ENCODE measurements at regions not wholly inside any gene's neighbourhood (a gene's known extent, or its start where the extent isn't known, plus 50 kb on each side); places are given as distances from the start of the nearest gene placed in this dataset.

DNA sequence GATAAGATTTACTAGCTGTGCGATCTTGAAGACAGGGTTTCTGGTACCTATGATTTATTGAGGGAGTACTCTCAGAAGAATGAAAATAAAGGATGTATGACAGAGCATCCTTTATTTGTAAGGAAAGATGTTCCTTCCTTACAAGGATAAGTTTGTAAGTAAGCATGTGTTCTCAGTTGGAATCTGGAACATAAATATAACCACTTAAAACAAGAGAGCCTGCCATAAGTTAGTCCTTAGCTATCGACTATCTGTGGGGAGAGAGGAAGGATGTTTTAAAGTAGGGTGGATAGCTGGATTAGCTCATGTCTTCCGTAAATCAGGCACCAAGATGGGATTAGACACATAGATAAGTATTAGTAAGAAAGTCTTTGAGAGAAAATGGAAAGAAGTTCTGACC, 192.6 kb upstream of the CARD18 start:
- no peak for DNase-seq (ENCODE audit: low read depth)

DNA sequence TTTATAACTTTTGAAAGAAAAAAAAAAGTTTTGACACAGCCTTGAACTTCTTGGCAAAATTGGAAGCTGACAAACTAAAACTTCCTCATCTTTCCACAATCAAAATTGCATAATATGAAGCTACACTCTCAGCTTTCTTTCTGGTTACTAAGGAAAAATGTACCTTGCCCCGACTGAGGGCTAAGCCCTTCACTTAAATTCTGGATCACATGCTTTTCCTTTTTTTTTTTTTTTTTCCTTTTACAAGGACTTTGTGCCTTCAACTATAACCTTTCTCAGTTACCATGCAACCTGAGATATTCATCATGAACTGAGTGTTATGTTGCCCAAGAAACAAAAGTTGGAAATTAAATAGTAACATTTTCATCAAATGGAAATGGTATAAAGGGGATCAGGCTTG, 188.5 kb upstream of the CARD18 start:
- no peak for DNase-seq (ENCODE audit: low read depth)

DNA sequence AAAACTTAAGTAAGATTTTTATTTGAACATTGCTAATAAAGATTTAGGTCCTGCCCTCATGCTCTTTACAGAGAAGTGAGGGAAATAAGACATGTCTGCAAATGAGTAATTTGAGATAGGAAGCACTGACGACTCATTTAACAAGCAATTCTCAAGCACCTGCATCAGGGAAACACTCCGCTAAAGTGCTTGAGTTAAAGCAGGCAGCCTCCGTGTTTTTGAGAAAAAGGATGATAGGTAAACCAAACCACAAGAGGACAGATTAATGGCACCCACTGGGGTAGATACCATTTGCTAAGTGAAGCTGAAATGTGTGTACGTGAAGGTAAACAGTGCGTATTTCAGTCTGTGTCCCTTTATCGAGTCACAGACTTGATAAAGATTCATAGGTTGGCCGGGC, 184.6 kb upstream of the CARD18 start:
- DNase-seq (ENCODE audit: low read depth), result no peak

- DNase-seq (ENCODE audit: low read depth), result no peak
These were observed 182.1 kb upstream of the CARD18 start for GRCh38 chr11:105321696-105322095.

DNA sequence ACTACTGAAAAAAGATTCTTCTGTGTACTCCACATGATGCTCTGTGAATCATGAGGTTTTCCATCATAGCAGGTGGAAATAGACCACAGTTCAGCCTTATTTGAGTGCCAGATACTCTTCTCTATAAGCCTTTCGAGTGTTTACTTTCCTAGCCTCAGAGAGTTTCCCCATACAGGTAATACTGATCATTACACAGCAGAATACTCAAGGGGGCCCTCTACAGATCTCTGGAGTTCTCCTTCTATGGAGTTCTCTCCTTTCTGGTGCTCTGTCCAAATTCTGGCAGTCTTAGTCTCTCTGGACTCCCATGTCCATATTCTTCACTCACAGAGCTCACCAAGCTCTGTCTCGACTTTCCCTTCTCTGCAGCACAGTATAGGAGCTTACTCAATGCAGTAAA, 175.7 kb upstream of the CARD18 start:
- DNase-seq (ENCODE audit: low read depth), result no peak

GRCh38 chr11:105312266-105312665, 172.7 kb upstream of the CARD18 start:
- DNase-seq (ENCODE audit: low read depth), result no peak

DNA sequence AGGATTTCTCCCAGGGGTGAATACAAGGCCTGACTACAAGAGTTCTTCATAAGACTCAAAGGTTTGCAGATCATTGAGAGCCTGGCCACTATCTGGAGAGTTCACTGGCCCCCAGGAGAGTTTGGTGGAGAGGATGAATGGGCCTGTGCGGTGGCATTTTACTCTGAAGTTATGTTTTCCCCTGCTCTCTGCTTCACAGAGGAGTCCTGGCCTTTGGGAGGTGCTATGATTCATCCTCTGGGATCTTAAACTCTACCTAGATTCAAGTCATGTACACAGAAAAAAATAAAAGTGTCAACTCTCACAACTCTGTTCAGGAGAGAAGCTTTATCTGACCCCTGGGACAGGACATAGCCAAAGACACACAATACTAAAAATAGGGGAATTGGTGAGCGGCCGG, 159.1 kb upstream of the CARD18 start:
- DNase-seq (ENCODE audit: low read depth), result no peak

DNA sequence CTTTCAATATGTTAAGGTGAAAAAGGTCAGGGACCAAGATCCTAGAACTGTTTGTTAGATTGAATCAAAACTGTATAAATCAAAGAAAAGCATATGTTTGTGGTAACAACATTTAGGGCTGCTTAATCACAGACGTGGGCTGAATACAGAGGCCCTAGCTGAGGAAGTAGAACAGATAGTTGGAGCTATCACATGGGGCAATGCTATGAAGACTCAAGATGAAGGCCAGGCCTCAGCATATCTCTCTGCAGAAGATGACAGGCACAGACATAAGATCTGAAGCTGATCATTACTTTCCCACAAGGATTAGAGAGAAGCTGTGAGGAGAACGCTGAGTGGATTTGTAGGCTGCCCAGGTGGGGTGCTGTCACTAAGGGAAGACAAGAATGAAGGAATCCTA, 158.6 kb upstream of the CARD18 start:
- no peak for DNase-seq (ENCODE audit: low read depth)

GRCh38 chr11:105297463-105297862, 157.9 kb upstream of the CARD18 start:
- peak; percentile 55 for DNase-seq (ENCODE audit: low read depth)

- no peak for DNase-seq (ENCODE audit: low read depth)
These were observed 157.2 kb upstream of the CARD18 start for GRCh38 chr11:105296806-105297205.

DNA sequence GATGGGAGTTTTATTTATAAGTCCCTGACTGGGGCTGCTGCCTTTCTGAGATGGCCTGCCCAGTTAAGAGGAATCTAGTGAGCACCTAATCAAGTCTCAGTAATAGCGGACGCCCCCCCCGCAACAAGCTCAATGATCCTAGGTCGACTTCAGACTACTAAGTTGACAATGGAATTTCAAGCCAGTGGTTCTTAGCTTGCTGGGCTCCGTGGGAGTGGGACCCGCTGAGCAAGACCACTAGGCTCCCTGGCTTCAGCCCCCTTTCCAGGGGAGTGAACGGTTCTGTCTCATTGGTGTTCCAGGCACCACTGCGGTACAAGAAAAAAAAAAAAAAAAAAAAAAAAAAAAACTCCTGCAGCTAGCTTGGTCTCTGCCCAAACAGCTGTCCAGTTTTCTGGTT, 156.8 kb upstream of the CARD18 start:
- DNase-seq (ENCODE audit: low read depth), result no peak

DNA sequence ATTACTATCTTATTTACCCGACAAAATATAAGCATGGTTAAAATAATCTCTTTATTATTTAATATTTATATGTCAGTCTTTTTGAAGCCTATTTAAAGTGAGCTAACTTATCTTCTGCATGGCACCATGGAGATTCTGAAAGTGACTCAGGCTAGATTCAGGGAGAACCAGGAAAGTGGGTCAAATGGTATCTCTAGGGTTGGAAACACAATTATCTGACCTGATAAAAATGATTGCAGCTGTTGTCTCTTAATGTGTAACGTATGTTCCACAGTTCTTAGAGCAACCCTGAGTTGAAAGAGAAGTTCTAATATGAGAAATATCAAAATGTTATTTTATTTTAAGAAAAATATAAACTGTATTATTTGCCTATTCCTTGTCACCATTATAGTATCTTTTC, 143.1 kb upstream of the CARD18 start:
- DNase-seq (ENCODE audit: low read depth), result no peak

DNA sequence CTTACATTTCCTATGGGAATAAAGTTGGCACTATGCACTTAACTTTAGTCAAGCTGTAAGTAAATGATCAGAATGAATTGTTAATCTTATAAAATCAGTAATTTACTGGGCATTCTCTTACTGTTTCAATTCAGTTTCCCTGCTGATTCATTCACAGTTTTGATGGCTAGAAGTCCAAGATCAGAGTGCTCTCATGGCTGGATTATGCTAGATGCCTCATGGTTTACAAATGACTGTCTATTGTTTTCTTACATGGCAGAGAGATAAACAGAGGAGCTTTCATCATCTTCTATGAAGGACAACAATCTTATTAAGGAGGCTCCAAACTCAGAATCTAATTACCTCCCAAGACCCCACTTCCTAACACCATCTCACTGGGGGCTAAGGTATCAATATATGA, 135.1 kb upstream of the CARD18 start:
- DNase-seq (ENCODE audit: low read depth), result no peak

- DNase-seq (ENCODE audit: low read depth), result no peak
These were observed 134.2 kb upstream of the CARD18 start for GRCh38 chr11:105273660-105274280.

GRCh38 chr11:105269862-105270261, 130.3 kb upstream of the CARD18 start:
- DNase-seq (ENCODE audit: low read depth), result no peak

DNA sequence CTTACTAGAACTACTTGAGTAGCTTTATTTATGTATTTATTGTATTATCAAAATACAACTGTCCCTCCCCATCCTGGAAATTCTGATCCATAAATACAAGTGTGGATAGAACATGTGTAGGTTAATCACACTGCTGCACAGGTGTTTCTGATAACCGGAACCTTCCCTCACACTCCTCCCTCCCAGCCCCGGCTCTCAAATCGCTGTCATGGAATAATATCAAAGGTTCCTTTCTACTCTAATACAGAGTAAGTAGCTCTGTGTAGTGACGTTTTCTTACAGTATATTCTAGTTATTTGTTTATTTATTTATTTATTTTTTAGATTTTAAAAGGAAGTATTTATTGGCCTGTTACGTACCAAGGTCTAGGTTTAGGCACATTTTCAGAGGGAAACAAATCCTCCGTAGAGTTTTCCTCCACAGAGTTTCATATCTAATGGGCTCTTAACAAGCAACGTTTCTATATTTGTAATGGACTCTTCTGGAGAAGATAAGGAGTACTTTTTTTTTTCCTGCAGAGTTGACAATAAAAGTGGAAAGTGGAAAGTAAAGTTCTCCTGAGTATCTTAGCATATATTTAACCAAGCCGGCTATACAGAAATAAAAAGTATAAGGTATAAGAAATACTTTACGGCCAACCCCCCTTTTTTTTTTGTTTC, 129.0 kb upstream of the CARD18 start:
- no peak for DNase-seq (ENCODE audit: low read depth)

- DNase-seq (ENCODE audit: low read depth), result no peak
These were observed 126.3 kb upstream of the CARD18 start for GRCh38 chr11:105265845-105266244.

DNA sequence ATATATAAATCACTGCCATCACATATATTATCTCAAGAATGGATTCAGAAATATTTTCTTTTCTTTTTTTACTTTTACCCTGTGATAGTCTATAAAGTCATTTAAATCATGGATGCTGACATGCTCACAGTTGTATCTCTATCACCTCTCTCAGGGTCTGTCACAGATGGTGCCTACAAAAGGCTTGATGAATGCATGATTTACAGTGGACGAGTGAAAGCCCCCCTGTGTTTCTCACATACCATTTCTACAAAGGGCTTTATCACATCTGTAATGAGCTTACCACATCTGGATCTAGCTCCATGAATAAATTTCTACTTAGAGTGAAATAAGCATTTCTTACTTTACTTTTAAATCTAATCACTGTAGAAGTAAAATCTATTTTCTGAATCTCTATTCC, 121.4 kb upstream of the CARD18 start:
- DNase-seq (ENCODE audit: low read depth), result no peak

DNA sequence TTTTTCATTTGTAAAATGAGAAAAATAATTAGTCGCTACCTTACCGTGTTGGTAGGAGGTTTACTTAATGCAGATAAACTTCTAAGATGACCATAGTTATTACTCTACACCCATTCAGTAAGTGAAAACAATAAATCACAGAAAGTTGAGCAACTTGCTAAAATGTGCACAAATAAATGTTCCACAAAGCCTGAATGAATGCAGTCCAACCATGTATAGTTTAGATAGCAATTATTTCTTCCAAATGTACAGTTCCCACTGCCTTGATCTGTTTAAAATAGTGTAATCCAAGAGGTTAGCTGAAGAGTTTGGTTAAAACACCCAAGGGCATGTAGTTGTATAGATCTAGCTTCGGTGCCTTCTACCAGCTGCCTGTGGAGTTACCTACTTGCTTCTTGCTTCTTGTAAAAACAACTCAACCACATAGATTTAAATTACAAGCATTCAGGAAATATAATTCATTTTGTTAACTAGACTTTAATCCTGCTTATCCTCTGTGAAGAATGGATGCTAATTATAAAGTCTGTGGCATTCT, 106.3 kb upstream of the CARD18 start:
- no peak for DNase-seq (ENCODE audit: low read depth)

DNA sequence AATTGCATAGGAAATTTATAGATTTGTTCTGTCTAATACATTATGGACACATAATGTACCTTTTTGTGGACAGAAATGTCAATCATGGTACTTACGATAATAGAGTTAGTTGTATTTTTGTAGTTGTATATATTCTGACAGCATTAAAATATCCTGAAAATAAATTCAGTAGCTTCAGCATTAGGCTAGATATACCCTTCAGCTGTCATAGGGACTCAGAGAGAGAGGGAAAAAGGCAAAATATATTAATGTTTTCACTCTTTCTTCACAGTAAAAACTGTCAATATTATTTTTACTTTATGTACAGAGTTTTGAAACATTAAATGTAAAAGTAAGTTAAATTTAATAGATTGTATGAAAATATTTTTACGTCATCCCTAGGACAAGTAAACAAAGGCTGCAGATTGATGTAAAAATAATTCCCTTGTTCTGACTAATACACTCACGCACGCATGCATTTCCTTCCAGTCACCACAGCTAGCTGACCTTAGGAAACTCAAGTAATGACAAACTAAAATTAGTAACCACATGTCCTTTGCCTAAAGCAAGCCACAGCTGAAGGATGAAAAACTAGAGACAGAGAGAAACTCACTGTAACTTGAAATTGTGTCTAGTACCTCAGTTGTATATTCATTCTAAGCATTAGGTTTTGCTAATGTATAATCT, 104.7 kb upstream of the CARD18 start:
- DNase-seq (ENCODE audit: low read depth), result peak; percentile 74

DNA sequence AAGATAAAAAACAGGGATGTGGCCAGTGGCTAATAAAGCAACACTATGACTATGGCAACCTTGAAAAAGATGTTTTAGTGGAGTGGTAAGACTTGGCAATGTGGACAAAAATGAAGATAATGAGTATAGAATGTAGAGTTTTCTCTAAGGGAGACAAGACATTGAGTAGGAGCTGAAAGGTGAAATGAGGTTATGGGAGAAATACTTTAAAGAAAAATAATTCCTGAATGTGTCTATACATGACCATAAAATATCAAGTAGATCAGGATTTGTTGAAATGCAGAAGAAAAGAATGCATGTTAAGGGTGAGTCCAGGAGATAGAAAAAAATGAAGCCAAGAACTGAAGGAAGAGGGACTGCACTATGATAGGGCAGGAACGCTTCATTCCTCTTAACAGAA, 101.6 kb upstream of the CARD18 start:
- DNase-seq (ENCODE audit: low read depth), result no peak

- DNase-seq (ENCODE audit: low read depth), result no peak
These were observed 97.1 kb upstream of the CARD18 start for GRCh38 chr11:105236664-105237063.

DNA sequence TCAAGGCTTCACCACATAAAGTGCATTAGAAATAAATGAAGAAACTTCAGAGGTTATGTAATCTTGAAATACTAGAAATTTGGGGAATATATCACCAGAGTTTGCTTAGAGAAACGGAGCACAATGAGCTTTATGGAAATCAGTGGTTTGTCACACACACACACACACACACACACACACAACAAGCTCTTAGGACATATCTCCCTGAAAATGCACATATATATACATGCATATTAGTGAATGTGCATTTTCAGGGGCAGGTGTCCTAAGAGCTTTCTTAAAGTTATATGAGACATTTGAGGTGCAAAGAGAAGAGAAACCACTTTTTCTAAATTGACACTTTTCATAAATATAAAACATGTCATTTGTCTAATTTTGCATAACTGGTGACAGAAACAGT, 93.7 kb upstream of the CARD18 start:
- DNase-seq (ENCODE audit: low read depth), result no peak

Data from HS-5 (cell line).